ENCODE measurements at regions not wholly inside any gene's neighbourhood (a gene's known extent, or its start where the extent isn't known, plus 50 kb on each side); places are given as distances from the start of the nearest gene placed in this dataset.
A peak's percentile ranks its signal among the peaks of the same experiment; 100 is the strongest.

- no peak overlapping the region for H3K4me3 ChIP-seq (ENCODE audit: low read depth, low read length)
- no peak for DNase-seq (ENCODE audit: low read depth)
- no peak for TF ChIP-seq CTCF (conservative IDR thresholded peaks at IDR 0.05; ENCODE audit: low read depth, low read length)
Measured at GRCh38 chr5:105945203-105945972, 1725.3 kb downstream of the EFNA5 start.

- TF ChIP-seq CTCF (conservative IDR thresholded peaks at IDR 0.05; ENCODE audit: low read depth, low read length) = no peak
- H3K4me3 ChIP-seq (ENCODE audit: low read depth, low read length) = no peak overlapping the region
- no peak for DNase-seq (ENCODE audit: low read depth)
Measured at GRCh38 chr5:105940181-105940580, 1730.6 kb downstream of the EFNA5 start.

GRCh38 chr5:105934171-105934570 is 1736.6 kb downstream of the EFNA5 start:
- DNase-seq (ENCODE audit: low read depth) = no peak
- no peak for TF ChIP-seq CTCF (conservative IDR thresholded peaks at IDR 0.05; ENCODE audit: low read depth, low read length)
- H3K4me3 ChIP-seq (ENCODE audit: low read depth, low read length) = no peak overlapping the region

GRCh38 chr5:105931881-105932421 is 1738.8 kb downstream of the EFNA5 start:
- no peak overlapping the region for H3K4me3 ChIP-seq (ENCODE audit: low read depth, low read length)
- DNase-seq (ENCODE audit: low read depth) = peak; percentile 86
- no peak for TF ChIP-seq CTCF (conservative IDR thresholded peaks at IDR 0.05; ENCODE audit: low read depth, low read length)

GRCh38 chr5:105929858-105930257 is 1740.9 kb downstream of the EFNA5 start:
- no peak for TF ChIP-seq CTCF (conservative IDR thresholded peaks at IDR 0.05; ENCODE audit: low read depth, low read length)

GRCh38 chr5:105924366-105924765 is 1746.4 kb downstream of the EFNA5 start:
- peak; percentile 75 for DNase-seq (ENCODE audit: low read depth)
- no peak for TF ChIP-seq CTCF (conservative IDR thresholded peaks at IDR 0.05; ENCODE audit: low read depth, low read length)
- H3K4me3 ChIP-seq (ENCODE audit: low read depth, low read length) = no peak overlapping the region

More at GRCh38 chr5:105929858-105930257, 1740.9 kb downstream of the EFNA5 start:
- H3K4me3 ChIP-seq (ENCODE audit: low read depth, low read length) = no peak overlapping the region
- DNase-seq (ENCODE audit: low read depth) = no peak

GRCh38 chr5:105922574-105922973 is 1748.2 kb downstream of the EFNA5 start:
- TF ChIP-seq CTCF (conservative IDR thresholded peaks at IDR 0.05; ENCODE audit: low read depth, low read length) = no peak
- DNase-seq (ENCODE audit: low read depth) = no peak
- no peak overlapping the region for H3K4me3 ChIP-seq (ENCODE audit: low read depth, low read length)

Measured in choroid plexus epithelial cell (primary cell).